Stimulated activated CD4-positive, alpha-beta T cell treated with anti-CD3 and anti-CD28 coated beads, Interleukin-4, amount 100 ng/mL, for 48 hours (primary cell): ENCODE measurements at regions not wholly inside any gene's neighbourhood (a gene's known extent, or its start where the extent isn't known, plus 50 kb on each side); places are given as distances from the start of the nearest gene placed in this dataset.

Source experiments
- DNase-seq, 2 donors: peaks; one replicate each; pipeline ENCODE4 v3.0.0-alpha.2; 2020; ENCODE audit warnings: low read depth in 2 of 2

- DNase-seq, result no peak
Measured at GRCh38 chr3:104987859-104988258, 378.9 kb upstream of the ALCAM start.

- DNase-seq, result no peak
Measured at GRCh38 chr3:104988496-104988895, 378.2 kb upstream of the ALCAM start.

GRCh38 chr3:104989878-104990277 lies 376.8 kb upstream of the ALCAM start:
- no peak for DNase-seq

GRCh38 chr3:104990758-104991157 lies 376.0 kb upstream of the ALCAM start:
- no peak for DNase-seq

GRCh38 chr3:104992676-104993075 lies 374.0 kb upstream of the ALCAM start:
- DNase-seq, result no peak

- no peak for DNase-seq
Measured at GRCh38 chr3:105006164-105006563, 360.5 kb upstream of the ALCAM start.

GRCh38 chr3:105013657-105014056 lies 353.1 kb upstream of the ALCAM start:
- no peak for DNase-seq

- DNase-seq, result no peak
Measured at GRCh38 chr3:105014631-105015030, 352.1 kb upstream of the ALCAM start.

GRCh38 chr3:105022813-105023212 lies 343.9 kb upstream of the ALCAM start:
- DNase-seq, result no peak

GRCh38 chr3:105030211-105030610 lies 336.5 kb upstream of the ALCAM start:
- no peak for DNase-seq

GRCh38 chr3:105032541-105032940 lies 334.2 kb upstream of the ALCAM start:
- no peak for DNase-seq

- no peak for DNase-seq
Measured at GRCh38 chr3:105033081-105033480, 333.6 kb upstream of the ALCAM start.

GRCh38 chr3:105039004-105039403 lies 327.7 kb upstream of the ALCAM start:
- no peak for DNase-seq

GRCh38 chr3:105040026-105040622 lies 326.6 kb upstream of the ALCAM start:
- DNase-seq, result no peak

GRCh38 chr3:105042586-105042985 lies 324.1 kb upstream of the ALCAM start:
- DNase-seq, result no peak

- no peak for DNase-seq
Measured at GRCh38 chr3:105051111-105051510, 315.6 kb upstream of the ALCAM start.

- no peak for DNase-seq
Measured at GRCh38 chr3:105051972-105052371, 314.7 kb upstream of the ALCAM start.

- no peak for DNase-seq
Measured at GRCh38 chr3:105062853-105063252, 303.9 kb upstream of the ALCAM start.

GRCh38 chr3:105065895-105066839 lies 300.5 kb upstream of the ALCAM start:
- DNase-seq, result no peak

GRCh38 chr3:105067361-105067760 lies 299.3 kb upstream of the ALCAM start:
- DNase-seq, result no peak

GRCh38 chr3:105077060-105077822 lies 289.5 kb upstream of the ALCAM start:
- no peak for DNase-seq

GRCh38 chr3:105083945-105084344 lies 282.8 kb upstream of the ALCAM start:
- DNase-seq, result no peak
